ENCODE measurements at regions not wholly inside any gene's neighbourhood (a gene's known extent, or its start where the extent isn't known, plus 50 kb on each side); places are given as distances from the start of the nearest gene placed in this dataset.

- no peak for TF ChIP-seq HINFP (tag; conservative IDR thresholded peaks at IDR 0.05; ENCODE audit: low read depth)
- TF ChIP-seq ZNF197 (CRISPR knock-in tag; IDR thresholded peaks at IDR 0.05; ENCODE audit: low read depth): no peak
- TF ChIP-seq RFX7 (CRISPR knock-in tag; IDR thresholded peaks at IDR 0.05): no peak
- TF ChIP-seq KLF16 (IDR thresholded peaks at IDR 0.05): 0 out of 2 replicates have a peak, but pooled peaks have one; percentile 63
- no peak for TF ChIP-seq DIDO1 (tag; IDR thresholded peaks at IDR 0.05; ENCODE audit: low read depth)
- no peak for TF ChIP-seq XRCC5 (IDR thresholded peaks at IDR 0.05; ENCODE audit: low read depth, low read length)
- TF ChIP-seq MYBL2 (IDR thresholded peaks at IDR 0.05; ENCODE audit: low read depth): 0 out of 2 replicates have a peak, but pooled peaks have one; percentile 15
- no peak for TF ChIP-seq MYBL2 (CRISPR knock-in tag; IDR thresholded peaks at IDR 0.05; ENCODE audit: borderline replicate concordance)
- 0 out of 4 replicates have a peak, but pooled peaks of 1 of the 2 experiments have one; percentile 25 for TF ChIP-seq MNT (conservative IDR thresholded peaks at IDR 0.05)
- TF ChIP-seq HSF4 (CRISPR knock-in tag; IDR thresholded peaks at IDR 0.05; ENCODE audit: borderline replicate concordance): no peak
- no peak for TF ChIP-seq PHF20 (IDR thresholded peaks at IDR 0.05; ENCODE audit: partially characterized antibody)
- TF ChIP-seq TSHZ1 (CRISPR knock-in tag; IDR thresholded peaks at IDR 0.05): no peak
- no peak for TF ChIP-seq GABPB2 (CRISPR knock-in tag; conservative IDR thresholded peaks at IDR 0.05)
- no peak for TF ChIP-seq RHOXF2B (CRISPR knock-in tag; conservative IDR thresholded peaks at IDR 0.05)
- no peak for TF ChIP-seq NBN (IDR thresholded peaks at IDR 0.05; ENCODE audit: low read depth)
- TF ChIP-seq PRDM10 (IDR thresholded peaks at IDR 0.05; ENCODE audit: partially characterized antibody): no peak
- TF ChIP-seq CREB5 (CRISPR knock-in tag; IDR thresholded peaks at IDR 0.05): no peak
- TF ChIP-seq ZFPM2 (CRISPR knock-in tag; IDR thresholded peaks at IDR 0.05): no peak
Measured at GRCh38 chr11:97996762-97997161, 1024.0 kb upstream of the CNTN5 start (continued).

Measured in K562 (cell line).